ENCODE measurements at regions not wholly inside any gene's neighbourhood (a gene's known extent, or its start where the extent isn't known, plus 50 kb on each side); places are given as distances from the start of the nearest gene placed in this dataset.

- TF ChIP-seq FOXA1 (IDR thresholded peaks at IDR 0.05): no peak
- no peak for TF ChIP-seq NR2F2 (IDR thresholded peaks at IDR 0.05)
Observed at GRCh38 chr6:145544514-145544913, 190.8 kb downstream of the EPM2A start (continued).

GRCh38 chr6:145546265-145546664, 189.1 kb downstream of the EPM2A start:
- TF ChIP-seq SP1 (IDR thresholded peaks at IDR 0.05) (no peak), CTCF (IDR thresholded peaks at IDR 0.05; ENCODE audit: low read depth, low read length, missing input control) (no peak), YY1 (IDR thresholded peaks at IDR 0.05) (no peak), HNF4G (IDR thresholded peaks at IDR 0.05) (no peak), RXRA (IDR thresholded peaks at IDR 0.05) (no peak), NR2F2 (IDR thresholded peaks at IDR 0.05) (no peak), EGR1 (IDR thresholded peaks at IDR 0.05; ENCODE audit: low read depth in 2 of 2) (no peak), FOXA1 (IDR thresholded peaks at IDR 0.05) (no peak), ATF3 (IDR thresholded peaks at IDR 0.05) (no peak), HNF4A (conservative IDR thresholded peaks at IDR 0.05) (no peak), REST (IDR thresholded peaks at IDR 0.05) (no peak), MAX (IDR thresholded peaks at IDR 0.05) (no peak), ZBTB33 (IDR thresholded peaks at IDR 0.05) (no peak), TAF1 (conservative IDR thresholded peaks at IDR 0.05) (no peak)
- Histone ChIP-seq H3K27me3 (ENCODE audit: control insufficient read depth in 4 of 4, insufficient read depth in 4 of 4, low read length in 3 of 4) (no peaks in the 10 kb centered on the region), H3K36me3 (ENCODE audit: control insufficient read depth in 4 of 4, insufficient read depth in 3 of 4, low read depth in 1 of 4, low read length in 3 of 4) (no peaks in the 10 kb centered on the region), H3K9me3 (ENCODE audit: control insufficient read depth in 4 of 4, low read length in 3 of 4) (no peaks in the 10 kb centered on the region), H3K4me1 (ENCODE audit: control insufficient read depth in 4 of 4, insufficient read depth in 4 of 4, low read length in 3 of 4) (no peaks in the 10 kb centered on the region), H3K4me3 (ENCODE audit: low read depth in 1 of 3, low read length in 3 of 3) (no peak overlapping the region), H3K27ac (ENCODE audit: low read depth in 1 of 2, low read length in 2 of 2) (no peak overlapping the region), H3K9ac (ENCODE audit: low read depth in 1 of 2, low read length in 2 of 2) (no peak overlapping the region)
- no peak for DNase-seq (ENCODE audit: low spot score)

Measured in liver (tissue), 7 donors.